Astrocyte of the cerebellum (primary cell): ENCODE measurements at regions not wholly inside any gene's neighbourhood (a gene's known extent, or its start where the extent isn't known, plus 50 kb on each side); places are given as distances from the start of the nearest gene placed in this dataset.
"Not testable (repeated sequence)": the region's sequence is repeated elsewhere in the genome, so short reads cannot be mapped to it uniquely, and the experiment has no call there.

Experiments used
- DNase-seq: peaks from one replicate; pipeline ENCODE4 v3.0.0-alpha.2; 2011; ENCODE audit warnings: low read depth
- H3K4me3 ChIP-seq: 2 replicates; pipeline ENCODE4 v1.5.1; 2011; ENCODE audit warnings: mild to moderate bottlenecking, low read depth, low read length, moderate library complexity
- in situ Hi-C: cut with HindIII; loops from 2 replicates; pipeline ENCODE4 v1.10.0; 2017; ENCODE audit warnings: low sequenced_read_pairs
- TF ChIP-seq, protein P1 (sequence below): IDR thresholded peaks from 2 replicates; pipeline ENCODE4 v1.5.1; 2012; ENCODE audit warnings: low read length, low read depth, moderate library complexity, mild to moderate bottlenecking; ENCODE audit errors: missing control alignments

DNA sequence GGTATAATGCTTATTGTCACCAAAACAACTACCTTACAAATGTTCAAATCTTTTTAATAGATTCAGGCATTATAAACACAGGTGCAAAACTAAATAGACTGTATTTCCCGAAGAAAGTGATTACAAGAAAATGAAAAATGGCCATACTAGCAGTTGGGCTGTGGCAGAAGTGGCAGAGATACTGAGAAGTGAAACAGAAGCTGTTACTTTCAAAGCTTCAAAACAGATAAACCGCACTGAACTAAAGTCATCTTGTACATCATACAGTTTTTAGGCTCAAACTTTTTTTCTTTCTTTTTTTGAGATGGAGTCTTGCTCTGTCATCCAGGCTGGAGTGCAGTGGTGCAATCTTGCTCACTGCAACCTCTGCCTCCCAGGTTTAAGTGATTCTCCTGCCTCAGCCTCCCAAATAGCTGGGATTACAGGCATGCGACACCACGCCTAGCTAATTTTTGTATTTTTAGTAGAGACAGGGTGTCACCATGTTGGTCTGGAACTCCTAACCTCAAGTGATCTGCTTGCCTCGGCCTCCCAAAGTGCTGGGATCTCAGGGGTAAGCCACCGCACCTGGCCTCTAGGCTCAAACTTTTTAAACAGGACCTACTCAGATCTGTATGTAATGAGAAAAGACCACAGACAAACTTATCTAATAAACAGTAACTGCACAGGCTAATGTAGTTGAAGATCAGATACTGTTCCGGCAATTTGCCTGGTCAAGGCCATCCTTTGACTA, 77.9 kb upstream of the SATB2 start:
- no peak overlapping the region for H3K4me3 ChIP-seq
- TF ChIP-seq, protein P1, sequence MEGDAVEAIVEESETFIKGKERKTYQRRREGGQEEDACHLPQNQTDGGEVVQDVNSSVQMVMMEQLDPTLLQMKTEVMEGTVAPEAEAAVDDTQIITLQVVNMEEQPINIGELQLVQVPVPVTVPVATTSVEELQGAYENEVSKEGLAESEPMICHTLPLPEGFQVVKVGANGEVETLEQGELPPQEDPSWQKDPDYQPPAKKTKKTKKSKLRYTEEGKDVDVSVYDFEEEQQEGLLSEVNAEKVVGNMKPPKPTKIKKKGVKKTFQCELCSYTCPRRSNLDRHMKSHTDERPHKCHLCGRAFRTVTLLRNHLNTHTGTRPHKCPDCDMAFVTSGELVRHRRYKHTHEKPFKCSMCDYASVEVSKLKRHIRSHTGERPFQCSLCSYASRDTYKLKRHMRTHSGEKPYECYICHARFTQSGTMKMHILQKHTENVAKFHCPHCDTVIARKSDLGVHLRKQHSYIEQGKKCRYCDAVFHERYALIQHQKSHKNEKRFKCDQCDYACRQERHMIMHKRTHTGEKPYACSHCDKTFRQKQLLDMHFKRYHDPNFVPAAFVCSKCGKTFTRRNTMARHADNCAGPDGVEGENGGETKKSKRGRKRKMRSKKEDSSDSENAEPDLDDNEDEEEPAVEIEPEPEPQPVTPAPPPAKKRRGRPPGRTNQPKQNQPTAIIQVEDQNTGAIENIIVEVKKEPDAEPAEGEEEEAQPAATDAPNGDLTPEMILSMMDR = no peak
- in situ Hi-C loops = no loop called here
- no peak for DNase-seq

DNA sequence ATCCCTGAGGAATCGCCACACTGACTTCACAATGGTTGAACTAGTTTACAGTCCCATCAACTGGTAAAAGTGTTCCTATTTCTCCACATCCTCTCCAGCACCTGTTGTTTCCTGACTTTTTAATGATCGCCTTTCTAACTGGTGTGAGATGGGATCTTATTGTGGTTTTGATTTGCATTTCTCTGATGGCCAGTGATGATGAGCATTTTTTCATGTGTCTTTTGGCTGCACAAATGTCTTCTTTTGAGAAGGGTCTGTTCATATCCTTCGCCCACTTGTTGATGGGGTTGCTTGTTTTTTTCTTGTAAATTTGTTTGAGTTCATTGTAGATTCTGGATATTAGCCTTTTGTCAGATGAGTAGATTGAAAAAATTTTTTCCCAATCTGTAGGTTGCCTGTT, 76.1 kb upstream of the SATB2 start:
- DNase-seq, H3K4me3 ChIP-seq, in situ Hi-C loops: not testable (repeated sequence)

DNA sequence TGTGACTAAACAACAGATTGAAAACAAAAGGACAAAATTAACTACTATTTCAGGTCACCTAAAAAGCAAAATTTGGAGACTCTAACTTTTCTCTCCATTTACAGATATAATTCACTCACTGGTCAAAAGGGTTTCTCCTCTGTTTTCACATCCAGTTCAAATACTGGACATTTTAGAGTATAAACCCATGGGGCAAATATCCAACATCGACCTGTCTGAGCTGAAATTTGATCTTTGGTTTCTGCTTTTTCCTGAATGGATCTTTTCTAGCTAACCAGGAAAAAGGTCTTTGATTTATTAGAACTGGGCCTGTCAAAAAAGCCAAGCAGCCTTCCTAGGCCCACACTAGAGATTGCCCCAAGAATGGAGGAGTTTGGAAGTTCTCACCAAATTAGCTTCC, 69.3 kb upstream of the SATB2 start:
- TF ChIP-seq, protein P1 = no peak
- no peak for DNase-seq
- in situ Hi-C loops = no loop called here
- H3K4me3 ChIP-seq = no peak overlapping the region

DNA sequence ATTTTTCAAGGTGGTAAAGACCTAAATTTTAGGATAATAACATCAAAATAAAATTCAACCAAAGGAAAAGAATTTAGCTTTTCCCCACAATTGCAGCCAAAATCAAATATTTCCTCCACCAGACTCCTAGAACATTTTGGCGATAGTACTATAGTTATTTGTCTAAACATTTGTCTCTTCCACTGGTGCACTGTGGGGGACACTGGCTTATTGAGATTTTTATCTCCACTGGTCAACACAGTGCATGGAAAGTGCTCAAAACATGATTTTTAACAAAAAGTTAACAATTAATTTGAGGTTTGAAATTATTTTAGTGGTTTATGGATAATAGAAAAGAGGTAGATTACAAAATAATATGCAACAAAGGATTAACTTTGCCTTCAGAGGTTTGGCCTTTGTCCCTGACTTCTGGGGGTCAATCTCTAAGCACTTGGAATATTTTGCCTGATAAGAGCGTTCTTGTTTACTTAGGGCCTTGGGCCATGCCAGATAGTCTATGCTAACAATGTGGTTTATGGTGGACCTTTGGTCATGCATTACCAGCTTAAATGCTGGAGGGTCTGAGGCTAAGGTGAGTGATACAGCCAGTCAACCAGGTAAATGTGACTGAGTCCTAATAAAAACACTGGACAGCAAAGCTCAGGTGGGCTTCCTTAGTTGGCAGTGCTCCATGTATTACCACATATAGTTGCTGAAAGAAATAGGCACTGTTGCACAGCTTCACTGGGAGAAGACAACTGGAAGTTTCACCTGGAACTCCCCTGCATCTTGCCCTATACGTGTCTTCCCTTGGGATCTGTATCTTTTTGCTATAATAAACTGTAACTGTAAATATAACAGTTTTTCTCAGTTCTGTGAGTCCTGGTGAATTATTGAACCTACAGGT, 67.2 kb upstream of the SATB2 start:
- TF ChIP-seq, protein P1 = no peak
- no peak for DNase-seq
- in situ Hi-C loops = no loop called here
- no peak overlapping the region for H3K4me3 ChIP-seq

DNA sequence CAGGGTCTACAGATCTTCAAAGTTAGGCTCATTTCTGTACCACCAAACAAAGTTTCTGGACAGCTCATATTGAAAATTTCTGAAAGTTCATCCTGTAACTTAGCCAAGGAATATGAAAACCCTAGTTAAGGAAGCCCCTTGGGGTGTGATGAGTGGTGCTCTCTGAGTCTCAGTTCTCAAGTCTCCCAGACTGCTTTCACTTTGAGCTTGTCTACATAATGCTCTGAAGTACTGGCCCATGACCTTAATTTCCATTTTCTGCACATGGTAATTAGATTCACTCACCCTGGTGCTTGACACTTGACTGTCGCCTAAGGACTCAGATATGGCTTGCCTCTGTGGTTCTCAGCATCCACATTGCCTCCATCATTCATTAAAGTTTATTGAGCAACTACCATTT, 51.7 kb upstream of the SATB2 start:
- TF ChIP-seq, protein P1 = no peak
- H3K4me3 ChIP-seq = no peak overlapping the region
- no peak for DNase-seq
- in situ Hi-C loops = no loop called here
